Right ventricle myocardium inferior (tissue), 1 donor: ENCODE measurements at regions not wholly inside any gene's neighbourhood (a gene's known extent, or its start where the extent isn't known, plus 50 kb on each side); places are given as distances from the start of the nearest gene placed in this dataset.
"Not testable (repeated sequence)": the region's sequence is repeated elsewhere in the genome, so short reads cannot be mapped to it uniquely, and the experiment has no call there.

Experiments used
- ATAC-seq: fragments of 200-7000 bp; cut with Tn5 transposase; one replicate; pipeline ENCODE4 v1.9.1; 2020; ENCODE audit warnings: mild to moderate bottlenecking, moderate library complexity
- DNase-seq: peaks from one replicate; pipeline ENCODE4 v3.0.0; 2021; ENCODE audit errors: missing footprints
- intact Hi-C: fragments of 100-400 bp; cut with DNase I; formaldehyde crosslinking; loops from one replicate; pipeline ENCODE4 v1.11.0; 2022
- donor health status: DM: no; HTN: yes; CAD: no; lungs with severe emphysema.

DNA sequence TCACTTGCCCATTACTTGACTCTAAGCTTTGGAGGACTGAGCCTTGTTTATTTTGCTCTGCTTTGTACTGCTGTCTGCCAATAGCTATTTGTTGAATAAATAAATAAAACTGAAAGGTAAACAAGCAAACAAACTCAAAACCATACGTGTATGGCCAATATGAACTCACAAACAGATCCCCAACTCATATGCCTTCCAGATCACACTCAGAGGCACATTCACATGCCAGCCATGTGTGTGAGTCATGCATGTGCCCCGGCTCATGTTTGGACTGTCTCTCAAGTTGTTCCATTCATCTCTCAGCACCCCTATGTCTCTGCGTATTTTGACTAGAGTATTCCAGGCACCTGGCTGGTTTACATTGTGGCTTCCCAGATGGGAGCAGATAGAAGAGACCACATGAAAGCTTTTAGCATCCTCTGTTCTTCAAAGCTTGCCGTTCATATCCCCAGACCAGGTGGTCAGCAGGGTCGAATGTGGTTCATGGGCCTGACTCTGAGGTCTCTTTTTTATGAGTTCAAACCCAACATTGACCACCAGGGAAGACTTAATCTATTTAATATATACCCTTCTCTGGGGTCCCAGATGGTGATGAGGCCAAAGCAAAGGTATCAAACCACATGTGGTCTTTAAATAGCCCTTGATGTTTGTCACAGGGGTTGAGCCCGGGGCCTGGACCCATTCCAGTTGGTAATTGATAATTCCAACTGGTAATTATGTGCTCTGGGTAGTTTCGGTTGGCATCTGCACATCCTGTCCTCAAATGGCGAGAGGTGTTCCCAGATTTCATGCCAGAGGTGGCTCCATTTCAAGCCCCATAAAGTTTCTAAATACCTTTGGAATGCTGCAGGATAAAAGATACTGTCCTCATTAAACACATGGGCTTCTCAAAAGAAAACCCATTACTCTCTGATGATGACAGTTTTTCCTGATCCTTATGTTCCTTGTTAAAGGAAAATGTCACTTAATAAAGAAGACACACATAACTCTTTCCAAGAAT is 287.3 kb upstream of the MAF start:
- intact Hi-C loops, result no loop called here
- ATAC-seq (no peak), DNase-seq (no peak)

DNA sequence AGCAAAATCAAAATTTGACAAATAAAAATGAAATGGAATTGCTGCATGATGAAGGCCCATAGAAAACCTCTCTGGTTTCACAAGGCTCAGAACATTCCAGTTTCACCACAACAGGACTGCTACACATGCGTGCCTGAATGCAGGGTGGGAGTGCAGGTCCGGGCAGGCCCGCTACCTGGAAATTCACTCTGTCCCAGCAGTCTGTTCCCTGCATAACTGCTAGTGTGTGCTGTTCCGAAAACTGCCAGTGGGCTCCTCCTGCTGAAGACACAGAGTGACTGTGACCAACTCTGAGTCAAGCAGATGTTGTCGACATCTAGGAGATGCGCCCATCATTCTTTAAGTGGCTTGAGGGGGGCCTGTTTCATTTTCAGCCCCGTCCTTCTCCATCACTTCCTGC is 284.8 kb upstream of the MAF start:
- no peak for DNase-seq
- ATAC-seq, result no peak
- intact Hi-C loops, result no loop called here

GRCh38 chr16:79883494-79883893 is 283.0 kb upstream of the MAF start:
- no peak for ATAC-seq
- intact Hi-C loops, result no loop called here
- no peak for DNase-seq

- intact Hi-C loops, result no loop called here
- no peak for DNase-seq
- no peak for ATAC-seq
Observed at GRCh38 chr16:79882340-79883005, 281.9 kb upstream of the MAF start.

DNA sequence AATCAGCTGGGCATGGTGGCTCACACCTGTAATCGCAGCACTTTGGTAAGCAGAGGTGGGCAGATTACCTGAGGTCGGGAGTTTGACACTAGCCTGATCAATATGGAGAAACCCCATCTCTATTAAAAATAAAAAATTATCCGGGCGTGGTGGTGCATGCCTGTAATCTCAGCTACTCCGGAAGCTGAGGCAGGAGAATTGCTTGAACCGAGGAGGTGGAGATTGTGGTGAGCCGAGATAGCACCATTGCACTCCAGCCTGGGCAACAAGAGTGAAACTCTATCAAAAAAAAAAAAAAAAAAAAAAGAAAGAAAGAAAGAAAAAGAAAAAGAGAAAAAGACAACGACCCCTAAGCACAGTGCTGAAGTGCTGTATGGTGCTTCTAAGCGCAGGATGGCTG is 280.6 kb upstream of the MAF start:
- intact Hi-C loops, DNase-seq, ATAC-seq: not testable (repeated sequence)

DNA sequence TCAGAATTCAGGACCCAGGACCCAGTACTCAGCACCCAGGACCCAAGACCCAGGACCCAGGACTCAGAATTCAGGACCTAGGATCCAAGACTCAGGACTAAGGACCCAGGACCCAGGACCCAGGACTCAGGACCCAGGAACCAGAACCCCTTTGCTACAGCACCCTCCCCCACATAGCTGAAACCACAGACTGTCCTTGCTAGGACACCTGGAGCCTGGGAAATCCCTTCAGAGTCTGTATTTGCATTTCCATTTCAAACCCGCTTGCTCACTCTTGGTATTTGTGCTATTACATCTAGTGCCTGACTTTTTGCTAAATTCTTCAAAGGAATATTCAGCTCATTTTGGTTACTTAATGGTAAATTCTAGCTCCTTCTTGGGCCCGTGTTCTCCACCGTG is 275.8 kb upstream of the MAF start:
- intact Hi-C loops, result no loop called here
- ATAC-seq (no peak), DNase-seq (no peak)

DNA sequence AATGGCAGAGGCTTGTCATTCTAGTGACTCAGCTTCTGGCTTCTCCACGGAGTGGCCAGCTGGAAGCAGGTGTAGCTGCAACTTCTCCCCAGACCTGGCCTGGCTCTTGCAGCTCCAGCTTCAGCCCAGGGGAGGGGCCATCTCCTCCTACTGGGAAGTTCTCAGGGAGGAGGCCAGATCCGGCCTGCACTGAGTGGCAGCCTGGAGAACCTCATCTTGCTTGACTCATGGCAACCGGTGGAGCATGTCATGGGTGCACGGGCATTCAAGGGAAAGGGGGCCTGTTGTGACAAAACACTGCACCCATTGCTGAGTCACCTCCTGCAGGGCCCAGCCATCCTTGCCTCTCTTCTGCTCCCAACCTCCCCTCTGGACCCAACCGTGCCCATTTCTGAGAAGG is 273.9 kb upstream of the MAF start:
- DNase-seq, result peak; percentile 81

DNA sequence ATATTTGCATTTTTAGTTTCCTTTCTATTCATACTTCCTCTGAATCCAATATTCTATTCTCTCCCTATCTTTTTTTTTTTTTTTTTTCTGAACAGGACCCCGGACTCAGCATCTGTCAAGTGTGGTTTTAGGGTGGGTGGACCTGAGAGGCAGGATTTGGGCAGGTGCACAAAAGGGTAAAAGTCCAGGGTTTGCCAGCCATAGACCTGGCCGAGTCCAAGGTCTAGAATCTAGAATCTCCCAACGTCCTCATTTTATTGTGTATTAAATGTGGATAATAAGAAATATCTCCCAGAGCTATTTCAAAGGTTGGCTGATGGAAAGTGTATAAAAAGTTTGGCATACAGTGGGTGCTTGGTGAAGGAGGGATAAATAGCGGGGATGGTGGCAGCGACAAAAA is 273.3 kb upstream of the MAF start:
- no peak for ATAC-seq
- no peak for DNase-seq
- intact Hi-C loops, result no loop called here

More for the DNA sequence above, 273.9 kb upstream of the MAF start:
- peak; percentile 79 for ATAC-seq
- intact Hi-C loops, result no loop called here

GRCh38 chr16:79871906-79872305 is 271.4 kb upstream of the MAF start:
- DNase-seq, result no peak
- no peak for ATAC-seq
- intact Hi-C loops, result no loop called here

DNA sequence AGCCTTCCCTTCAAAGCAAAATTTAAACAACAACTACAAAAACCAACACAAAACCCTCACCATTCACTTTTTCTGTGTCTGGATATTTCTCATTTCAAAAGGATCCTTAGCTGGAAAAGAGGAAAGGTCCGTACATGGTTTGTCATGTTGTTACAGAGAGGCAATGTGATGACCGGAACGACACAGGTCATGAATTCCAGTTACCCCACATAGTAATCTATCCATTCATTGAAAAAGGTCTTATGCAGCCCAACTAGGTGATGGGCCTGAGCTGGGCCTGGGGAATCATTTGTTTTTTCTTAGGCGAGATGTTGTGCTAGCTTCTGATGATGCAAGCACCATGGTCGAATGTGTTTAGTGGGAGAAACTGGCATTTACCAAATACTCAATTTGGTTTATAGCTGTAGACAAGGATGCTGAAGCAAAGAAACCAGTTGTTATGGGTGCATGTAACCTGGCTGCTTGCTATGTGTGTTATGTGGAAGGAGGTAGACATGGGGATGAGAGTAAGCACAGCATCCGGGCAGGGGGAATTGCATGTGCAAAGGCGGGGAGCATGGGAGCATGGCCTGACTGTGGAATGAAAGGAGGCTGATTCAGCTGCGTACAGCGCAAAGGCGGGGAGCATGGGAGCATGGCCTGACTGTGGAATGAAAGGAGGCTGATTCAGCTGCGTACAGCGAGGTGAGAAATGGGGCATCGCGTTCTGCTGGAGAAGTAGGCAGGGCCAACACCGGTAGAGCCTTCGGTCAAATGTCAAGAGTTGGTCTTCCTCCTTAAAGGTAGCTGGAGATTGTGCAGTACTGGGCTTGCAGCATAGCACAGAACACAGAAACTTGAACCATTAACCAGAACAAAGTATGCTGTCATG is 269.7 kb upstream of the MAF start:
- intact Hi-C loops, result no loop called here
- ATAC-seq (no peak), DNase-seq (no peak)

DNA sequence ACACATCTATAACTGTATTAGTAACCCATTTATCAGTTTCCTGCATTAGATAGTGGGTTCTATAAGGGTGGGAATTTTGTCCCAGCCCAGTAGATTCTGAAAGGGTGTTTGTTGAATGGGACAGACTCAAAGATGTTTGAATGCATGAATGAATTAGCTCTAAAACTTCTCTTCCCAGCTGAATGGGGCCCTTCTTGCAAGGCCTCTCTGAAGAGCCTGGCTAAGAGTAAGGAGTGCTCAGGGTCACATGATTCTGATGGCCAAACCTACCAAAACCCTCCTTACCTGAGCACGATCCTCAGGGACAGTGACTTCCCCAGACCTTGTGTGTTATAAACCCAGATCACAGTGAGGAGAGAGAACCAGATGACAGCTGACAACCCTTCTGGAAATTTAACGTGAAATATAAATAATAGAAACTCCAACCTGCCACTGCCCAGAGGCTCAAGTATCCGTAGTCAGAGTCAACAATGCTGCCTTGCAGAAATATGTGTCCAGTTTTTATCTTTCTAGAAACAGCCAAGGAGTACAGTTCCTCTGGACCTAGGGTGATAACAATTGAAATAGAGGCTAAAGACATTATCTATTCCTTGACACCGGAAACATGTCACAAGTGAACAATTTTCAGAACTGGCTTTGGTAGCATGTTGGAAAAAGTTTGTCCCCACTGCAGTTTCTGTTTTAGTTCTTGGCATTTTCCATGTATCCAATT is 268.9 kb upstream of the MAF start:
- DNase-seq (no peak), ATAC-seq (no peak)
- intact Hi-C loops, result no loop called here

DNA sequence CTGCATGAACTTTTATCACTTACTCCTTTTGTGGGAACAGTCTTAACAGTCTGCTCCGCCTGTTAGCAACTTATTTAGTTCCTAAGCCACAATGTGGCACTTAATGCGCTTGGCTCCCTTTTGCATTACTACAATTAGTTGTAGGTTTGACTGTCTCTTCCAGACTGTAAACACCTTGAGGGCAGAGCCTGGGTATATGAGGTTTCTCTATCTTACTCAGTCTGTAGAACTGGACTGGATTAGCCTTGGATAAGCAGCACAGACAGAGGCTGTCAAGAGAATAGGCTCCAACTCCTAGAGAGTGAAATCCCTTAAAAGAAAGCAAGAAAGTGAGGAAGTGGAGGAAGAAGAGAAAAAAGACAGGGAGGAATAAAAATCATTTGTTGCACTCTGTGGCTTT is 268.3 kb upstream of the MAF start:
- DNase-seq (no peak), ATAC-seq (no peak)
- intact Hi-C loops, result no loop called here

DNA sequence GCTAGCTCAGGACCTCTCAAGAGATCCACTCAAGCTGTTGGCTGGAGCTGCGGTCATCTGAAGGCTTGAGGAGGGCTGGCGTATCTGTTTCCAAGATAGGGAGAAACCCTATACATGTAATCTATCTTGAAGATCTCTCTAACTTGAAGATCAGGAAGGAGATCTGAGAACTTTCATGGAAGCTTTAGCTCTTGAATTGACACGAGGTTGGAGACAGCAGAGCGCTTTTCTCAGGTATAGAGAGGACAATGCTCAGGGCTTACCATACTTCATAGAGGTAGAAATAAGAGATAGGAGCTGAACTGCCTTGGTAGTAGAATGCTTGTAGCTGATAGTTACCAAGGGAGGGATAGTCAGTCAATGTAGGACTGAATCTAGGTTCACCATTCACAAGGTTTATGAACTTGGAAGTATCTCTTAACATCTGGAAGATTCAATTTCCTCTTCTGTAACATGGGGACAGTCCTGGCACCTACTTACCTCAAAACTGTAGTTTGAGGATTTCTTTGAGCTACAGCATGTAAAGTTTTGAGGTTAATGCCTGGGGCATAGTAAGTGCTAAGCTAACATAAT is 267.0 kb upstream of the MAF start:
- ATAC-seq (no peak), DNase-seq (no peak)
- intact Hi-C loops, result no loop called here

GRCh38 chr16:79865918-79866317 is 265.4 kb upstream of the MAF start:
- ATAC-seq (no peak), DNase-seq (no peak)
- intact Hi-C loops, result no loop called here

GRCh38 chr16:79864781-79865391 is 264.3 kb upstream of the MAF start:
- DNase-seq (no peak), ATAC-seq (no peak)
- intact Hi-C loops, result no loop called here

GRCh38 chr16:79864032-79864780 is 263.7 kb upstream of the MAF start:
- DNase-seq (no peak), ATAC-seq (no peak)
- intact Hi-C loops, result no loop called here
